GM19238 (cell line): ENCODE measurements at regions not wholly inside any gene's neighbourhood (a gene's known extent, or its start where the extent isn't known, plus 50 kb on each side); places are given as distances from the start of the nearest gene placed in this dataset.

ENCODE experiments used
- DNase-seq: peaks from one replicate; pipeline ENCODE4 v3.0.0; 2011; ENCODE audit warnings: low spot score; ENCODE audit not compliant: insufficient read length

GRCh38 chr18:1928711-1929110, 642.6 kb downstream of the METTL4 start:
- no peak for DNase-seq

- DNase-seq = no peak
Measured at GRCh38 chr18:1929720-1930119, 641.6 kb downstream of the METTL4 start.

- no peak for DNase-seq
Measured at GRCh38 chr18:1930291-1931270, 640.7 kb downstream of the METTL4 start.

- no peak for DNase-seq
Measured at GRCh38 chr18:1952486-1952885, 618.8 kb downstream of the METTL4 start.

GRCh38 chr18:1954583-1955312, 616.6 kb downstream of the METTL4 start:
- DNase-seq = no peak

- DNase-seq = no peak
Measured at GRCh38 chr18:1958798-1959197, 612.5 kb downstream of the METTL4 start.

GRCh38 chr18:1965016-1965415, 606.3 kb downstream of the METTL4 start:
- no peak for DNase-seq

- no peak for DNase-seq
Measured at GRCh38 chr18:1965541-1965940, 605.8 kb downstream of the METTL4 start.

GRCh38 chr18:1968801-1969498, 602.4 kb downstream of the METTL4 start:
- DNase-seq = no peak

GRCh38 chr18:1976484-1976883, 594.8 kb downstream of the METTL4 start:
- no peak for DNase-seq

GRCh38 chr18:1982056-1982455, 589.2 kb downstream of the METTL4 start:
- DNase-seq = no peak

GRCh38 chr18:1983746-1984515, 587.4 kb downstream of the METTL4 start:
- no peak for DNase-seq

GRCh38 chr18:1993866-1994265, 577.4 kb downstream of the METTL4 start:
- no peak for DNase-seq

GRCh38 chr18:1994471-1994870, 576.8 kb downstream of the METTL4 start:
- DNase-seq = no peak

- no peak for DNase-seq
Measured at GRCh38 chr18:1995041-1995612, 576.2 kb downstream of the METTL4 start.

- no peak for DNase-seq
Measured at GRCh38 chr18:1998121-1998520, 573.2 kb downstream of the METTL4 start.

- DNase-seq = no peak
Measured at GRCh38 chr18:1999387-1999786, 571.9 kb downstream of the METTL4 start.

GRCh38 chr18:2002151-2002550, 569.2 kb downstream of the METTL4 start:
- no peak for DNase-seq

- DNase-seq = no peak
Measured at GRCh38 chr18:2002604-2003003, 568.7 kb downstream of the METTL4 start.

- no peak for DNase-seq
Measured at GRCh38 chr18:2009942-2010697, 561.2 kb downstream of the METTL4 start.
